BLaER1 treated with 17β-estradiol and CSF1 and Interleukin-3, amounts not matched to agents 10 nM and 100 nM (cell line): ENCODE measurements at regions not wholly inside any gene's neighbourhood (a gene's known extent, or its start where the extent isn't known, plus 50 kb on each side); places are given as distances from the start of the nearest gene placed in this dataset.
"Not testable (repeated sequence)": the region's sequence is repeated elsewhere in the genome, so short reads cannot be mapped to it uniquely, and the experiment has no call there.

Source experiments
- H3K27ac ChIP-seq, 11 experiments: shearing (Covaris generic); formaldehyde crosslinking; 2 replicates each; pipeline ENCODE4 v1.8.1; 2022
- H3K27me3 ChIP-seq, 11 experiments: shearing (Covaris generic); formaldehyde crosslinking; 2 replicates each; pipeline ENCODE4 v1.8.1; 2022
- H3K36me3 ChIP-seq, 11 experiments: shearing (Covaris generic); formaldehyde crosslinking; 2 replicates each; pipeline ENCODE4 v1.8.1; 2022
- H3K4me1 ChIP-seq, 10 experiments: shearing (Covaris generic); formaldehyde crosslinking; 2 replicates each; pipeline ENCODE4 v1.8.1; 2022
- H3K4me2 ChIP-seq, 11 experiments: shearing (Covaris generic); formaldehyde crosslinking; 2 replicates each; pipeline ENCODE4 v1.8.1; 2022
- H3K4me3 ChIP-seq, 10 experiments: shearing (Covaris generic); formaldehyde crosslinking; 2 replicates each; pipeline ENCODE4 v1.8.1; 2022
- H3K9ac ChIP-seq, 11 experiments: shearing (Covaris generic); formaldehyde crosslinking; 2 replicates each; pipeline ENCODE4 v1.8.1; 2022
- H3K9me3 ChIP-seq, 11 experiments: shearing (Covaris generic); formaldehyde crosslinking; replicated peaks in 1 of 11; 2 replicates each; pipeline ENCODE4 v1.8.1; 2022
- H4K20me1 ChIP-seq, 11 experiments: shearing (Covaris generic); formaldehyde crosslinking; 2 replicates each; pipeline ENCODE4 v1.8.1; 2022
- Cebpa-rat ChIP-seq, 11 experiments: shearing (Covaris generic); IDR thresholded peaks; 2 replicates each; pipeline ENCODE4 v1.8.1; 2022

GRCh38 chr1:21385022-21385421, 54.9 kb upstream of the NBPF3 start:
- Histone ChIP-seq H3K27ac (no peak overlapping the region), H3K4me2 (peak overlapping the region in 9 of 11 experiments; percentile 24 to 72 (median 49); a peak in 17 of 22 replicates), H3K27me3 (peaks cover 21 to 61% (median 43%) of the 10 kb centered on the region in 11 experiments; a peak in 18 of 22 replicates), H3K9me3 (peaks cover 9 to 19% (median 13%) of the 10 kb centered on the region in 11 experiments), H3K4me3 (no peak overlapping the region), H3K9ac (no peak overlapping the region), H3K4me1 (peaks cover 17 to 23% (median 21%) of the 10 kb centered on the region in 10 experiments; a peak in 19 of 20 replicates), H3K36me3 (no peaks in the 10 kb centered on the region), H4K20me1 (peaks cover 0 to 23% (median 0%) of the 10 kb centered on the region in 11 experiments; a peak in 7 of 22 replicates)
- no peak for TF ChIP-seq Cebpa-rat (IDR thresholded peaks at IDR 0.05)

- no peak for TF ChIP-seq Cebpa-rat (IDR thresholded peaks at IDR 0.05)
- Histone ChIP-seq H3K27me3 (peaks cover 21 to 62% (median 43%) of the 10 kb centered on the region in 11 experiments; a peak in 18 of 22 replicates), H3K9me3 (peaks cover 13 to 23% (median 17%) of the 10 kb centered on the region in 11 experiments), H3K9ac (no peak overlapping the region), H4K20me1 (peaks cover 0 to 23% (median 0%) of the 10 kb centered on the region in 11 experiments; a peak in 7 of 22 replicates), H3K36me3 (no peaks in the 10 kb centered on the region), H3K27ac (no peak overlapping the region), H3K4me1 (peaks cover 17 to 23% (median 21%) of the 10 kb centered on the region in 10 experiments; a peak in 19 of 20 replicates), H3K4me3 (no peak overlapping the region), H3K4me2 (peak overlapping the region in 10 of 11 experiments; percentile 24 to 72 (median 48); a peak in 17 of 22 replicates)
These were observed 55.3 kb upstream of the NBPF3 start for GRCh38 chr1:21384620-21385019.

DNA sequence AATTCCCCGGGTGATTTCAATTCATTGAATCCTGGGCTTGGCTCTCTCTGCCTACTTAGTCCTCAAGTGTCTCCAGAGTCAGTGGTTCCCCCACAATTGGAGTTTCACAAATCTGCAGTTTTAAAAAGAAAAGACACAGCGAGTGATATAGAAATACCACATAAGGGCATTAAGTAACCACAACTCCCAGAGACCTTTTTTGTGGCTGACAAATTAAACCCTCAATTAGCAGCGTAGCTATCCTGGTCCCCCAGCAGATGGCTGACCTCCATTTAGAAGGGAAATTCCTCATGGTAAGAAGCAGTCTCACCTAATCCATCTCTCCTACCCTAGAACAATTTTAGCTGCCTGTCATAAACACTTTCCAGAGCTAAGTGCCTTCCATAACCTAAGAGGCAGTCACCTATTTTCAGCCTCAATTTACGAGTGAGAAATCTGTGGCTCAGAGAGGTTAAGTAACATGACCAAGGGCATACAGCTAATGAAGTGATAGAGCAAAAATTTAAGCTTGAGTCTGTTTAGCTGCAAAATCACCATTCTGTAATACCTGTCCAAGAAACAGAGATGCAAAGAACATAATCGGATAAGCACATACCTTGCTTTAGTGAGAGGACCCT, 56.0 kb upstream of the NBPF3 start:
- Histone ChIP-seq H3K4me1 (peaks cover 17 to 23% (median 21%) of the 10 kb centered on the region in 10 experiments; a peak in 19 of 20 replicates), H4K20me1 (peaks cover 0 to 23% (median 0%) of the 10 kb centered on the region in 11 experiments; a peak in 7 of 22 replicates), H3K36me3 (no peaks in the 10 kb centered on the region), H3K4me3 (no peak overlapping the region), H3K4me2 (peak overlapping the region; percentile 10 to 72 (median 47); a peak in 15 of 22 replicates), H3K9ac (no peak overlapping the region), H3K27ac (no peak overlapping the region), H3K27me3 (peaks cover 21 to 63% (median 46%) of the 10 kb centered on the region in 11 experiments; a peak in 18 of 22 replicates), H3K9me3 (peaks cover 17 to 31% (median 22%) of the 10 kb centered on the region in 11 experiments)
- TF ChIP-seq Cebpa-rat (IDR thresholded peaks at IDR 0.05) = no peak

DNA sequence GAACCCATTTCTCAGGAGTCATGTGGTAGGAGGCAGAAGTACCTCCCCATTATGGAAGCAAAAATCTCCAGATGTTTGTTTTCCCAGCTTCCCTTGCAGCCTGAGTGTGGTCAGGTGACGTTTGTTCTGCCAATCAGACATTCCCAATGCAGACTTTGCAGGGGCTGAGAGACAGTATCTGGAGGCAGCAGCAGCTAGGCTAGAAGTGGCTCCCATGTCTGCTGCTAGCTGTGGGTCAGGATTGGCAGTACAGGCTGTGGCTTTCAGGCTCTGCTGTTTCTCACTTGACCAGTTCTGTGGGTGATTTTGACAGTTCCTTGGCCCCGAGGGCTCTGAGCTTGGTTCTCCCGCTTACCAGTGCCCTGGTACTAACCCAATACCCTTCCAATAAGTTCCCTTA, 58.6 kb upstream of the NBPF3 start:
- no peak overlapping the region for H3K4me2 ChIP-seq
- H3K9me3 ChIP-seq = peaks cover 17 to 39% (median 29%) of the 10 kb centered on the region in 11 experiments
- no peak overlapping the region for H3K4me3 ChIP-seq
- no peak overlapping the region for H3K9ac ChIP-seq
- H3K27ac ChIP-seq = no peak overlapping the region
- H4K20me1 ChIP-seq = peaks cover 0 to 23% (median 0%) of the 10 kb centered on the region in 11 experiments; a peak in 7 of 22 replicates
- no peaks in the 10 kb centered on the region for H3K36me3 ChIP-seq
- peaks cover 17 to 23% (median 21%) of the 10 kb centered on the region in 10 experiments; a peak in 19 of 20 replicates for H3K4me1 ChIP-seq
- no peak for TF ChIP-seq Cebpa-rat (IDR thresholded peaks at IDR 0.05)
- H3K27me3 ChIP-seq = peaks cover 21 to 59% (median 43%) of the 10 kb centered on the region in 11 experiments; a peak in 18 of 22 replicates

DNA sequence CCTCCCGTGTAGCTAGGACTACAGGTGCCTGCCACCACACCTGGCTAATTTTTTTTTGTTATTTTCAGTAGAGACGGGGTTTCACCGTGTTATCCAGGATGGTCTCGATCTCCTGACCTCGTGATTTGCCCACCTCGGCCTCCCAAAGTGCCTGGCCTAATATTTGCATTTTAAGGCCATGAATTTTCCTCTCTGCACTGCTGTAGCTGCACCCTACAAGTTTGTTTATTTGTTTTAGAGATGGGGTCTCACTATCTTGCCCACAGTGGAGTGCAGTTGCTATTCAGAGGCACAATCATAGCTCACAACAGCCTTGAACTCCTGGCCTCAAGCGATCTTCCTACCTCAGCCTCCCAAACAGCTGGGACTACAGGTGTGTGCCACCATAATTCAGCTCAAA, 59.8 kb upstream of the NBPF3 start:
- H3K4me1 ChIP-seq = peaks cover 17 to 22% (median 20%) of the 10 kb centered on the region in 10 experiments; a peak in 19 of 20 replicates
- H3K36me3 ChIP-seq, H3K4me2 ChIP-seq, H3K4me3 ChIP-seq, H3K9ac ChIP-seq, H3K27ac ChIP-seq: not testable (repeated sequence)
- peaks cover 0 to 21% (median 0%) of the 10 kb centered on the region in 11 experiments; a peak in 7 of 22 replicates for H4K20me1 ChIP-seq
- peaks cover 17 to 38% (median 29%) of the 10 kb centered on the region in 11 experiments for H3K9me3 ChIP-seq
- peaks cover 18 to 53% (median 41%) of the 10 kb centered on the region in 11 experiments; a peak in 18 of 22 replicates for H3K27me3 ChIP-seq

DNA sequence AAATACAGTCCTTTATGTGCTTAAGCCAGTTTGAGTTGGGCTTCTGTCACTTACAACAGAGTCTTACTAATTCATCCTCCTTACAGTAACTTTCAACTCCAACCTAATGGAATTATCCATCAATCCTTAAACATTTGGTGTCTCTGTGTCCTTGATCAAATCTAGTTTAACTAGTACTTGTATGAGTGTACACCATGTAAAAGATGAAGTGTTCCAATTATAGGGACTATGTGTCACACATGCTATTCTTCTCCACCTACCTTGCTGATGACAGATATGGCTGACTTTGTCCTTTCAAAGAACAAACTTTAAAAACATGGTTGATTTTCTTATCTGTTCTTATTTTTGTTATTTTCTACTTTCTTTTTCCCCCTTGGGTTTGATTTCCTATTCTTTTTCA, 60.4 kb upstream of the NBPF3 start:
- Histone ChIP-seq H3K27ac (no peak overlapping the region), H3K9me3 (peaks cover 17 to 38% (median 29%) of the 10 kb centered on the region in 11 experiments), H3K9ac (no peak overlapping the region), H3K4me3 (no peak overlapping the region), H3K36me3 (no peaks in the 10 kb centered on the region), H3K27me3 (peaks cover 12 to 51% (median 36%) of the 10 kb centered on the region in 11 experiments; a peak in 18 of 22 replicates), H4K20me1 (peaks cover 0 to 15% (median 0%) of the 10 kb centered on the region in 11 experiments; a peak in 7 of 22 replicates), H3K4me1 (peaks cover 12 to 16% (median 15%) of the 10 kb centered on the region in 10 experiments; a peak in 19 of 20 replicates), H3K4me2 (no peak overlapping the region)
- no peak for TF ChIP-seq Cebpa-rat (IDR thresholded peaks at IDR 0.05)

DNA sequence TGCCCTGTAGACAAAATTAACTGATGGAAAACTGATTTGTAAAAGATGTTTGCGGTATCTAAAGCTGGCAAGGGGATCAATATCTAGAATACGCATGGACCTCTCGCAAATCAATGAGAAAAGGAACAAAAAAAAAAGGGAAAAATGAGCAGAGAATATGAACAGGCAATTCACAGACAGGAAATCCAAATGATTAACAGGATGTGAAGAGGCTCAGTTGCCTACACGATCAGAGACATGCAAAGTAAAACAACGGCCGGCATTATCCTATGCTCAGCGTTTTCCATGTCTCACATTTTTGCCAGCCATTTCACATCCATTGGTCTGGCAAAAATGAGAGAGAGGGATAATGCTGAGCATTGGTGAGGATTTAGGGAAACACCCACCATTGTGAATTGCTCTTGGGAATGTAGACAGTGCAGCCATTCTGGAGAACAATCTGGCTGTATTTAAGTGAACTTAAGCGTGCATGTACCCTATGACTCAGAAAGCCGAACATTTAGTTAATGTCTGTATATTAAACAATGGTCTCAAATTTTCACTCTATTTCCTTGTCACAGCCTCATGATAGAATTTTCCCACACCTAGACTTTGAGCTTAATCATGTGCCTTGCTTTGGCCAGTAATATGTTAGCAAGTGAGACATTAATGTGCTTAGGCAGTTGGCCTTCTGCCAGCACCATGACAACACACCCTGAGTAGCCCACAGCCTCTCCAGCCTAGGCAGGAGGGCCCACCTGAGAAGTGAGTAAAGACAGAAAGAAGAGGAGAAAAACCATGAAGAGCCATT, 61.0 kb upstream of the NBPF3 start:
- H3K4me2 ChIP-seq = no peak overlapping the region
- peaks cover 0 to 9% (median 0%) of the 10 kb centered on the region in 11 experiments; a peak in 5 of 22 replicates for H4K20me1 ChIP-seq
- TF ChIP-seq Cebpa-rat (IDR thresholded peaks at IDR 0.05) = no peak

GRCh38 chr1:21372383-21372782, 67.6 kb upstream of the NBPF3 start:
- Histone ChIP-seq H3K4me1 (peaks cover 0 to 13% (median 7%) of the 10 kb centered on the region in 10 experiments; a peak in 9 of 20 replicates), H3K9me3 (no peaks in the 10 kb centered on the region), H3K4me2 (0 out of 22 replicates have a peak overlapping the region, but pooled peaks of 2 of the 11 experiments have one; percentile 5 to 7), H4K20me1 (no peaks in the 10 kb centered on the region; a peak in 1 of 22 replicates), H3K27ac (no peak overlapping the region), H3K27me3 (no peaks in the 10 kb centered on the region), H3K36me3 (no peaks in the 10 kb centered on the region), H3K9ac (no peak overlapping the region), H3K4me3 (no peak overlapping the region)
- no peak for TF ChIP-seq Cebpa-rat (IDR thresholded peaks at IDR 0.05)

More for the DNA sequence above, 61.0 kb upstream of the NBPF3 start:
- Histone ChIP-seq H3K4me1 (peaks cover 6 to 10% (median 8%) of the 10 kb centered on the region in 10 experiments; a peak in 18 of 20 replicates), H3K36me3 (no peaks in the 10 kb centered on the region), H3K4me3 (no peak overlapping the region), H3K27ac (no peak overlapping the region), H3K9me3 (peaks cover 17 to 38% (median 29%) of the 10 kb centered on the region in 11 experiments), H3K27me3 (peaks cover 11 to 47% (median 30%) of the 10 kb centered on the region in 11 experiments; a peak in 18 of 22 replicates), H3K9ac (no peak overlapping the region)
